HG03460 (cell line): ENCODE measurements at regions not wholly inside any gene's neighbourhood (a gene's known extent, or its start where the extent isn't known, plus 50 kb on each side); places are given as distances from the start of the nearest gene placed in this dataset.
"Not testable (repeated sequence)": the region's sequence is repeated elsewhere in the genome, so short reads cannot be mapped to it uniquely, and the experiment has no call there.

ENCODE experiments used
- ATAC-seq: cut with Tn5 transposase; IDR thresholded peaks from one replicate; pipeline ENCODE4 v1.9.1; 2021; ENCODE audit not compliant: unreplicated experiment

- ATAC-seq: no peak
Observed at GRCh38 chr2:118577202-118577601, 270.2 kb downstream of the EN1 start.

GRCh38 chr2:118576109-118576855, 271.2 kb downstream of the EN1 start:
- no peak for ATAC-seq

GRCh38 chr2:118572380-118572779, 275.1 kb downstream of the EN1 start:
- ATAC-seq: not testable (repeated sequence)

- no peak for ATAC-seq
Observed at GRCh38 chr2:118569876-118570535, 277.4 kb downstream of the EN1 start.

GRCh38 chr2:118568700-118569099, 278.7 kb downstream of the EN1 start:
- ATAC-seq: no peak

- no peak for ATAC-seq
Observed at GRCh38 chr2:118565786-118566540, 281.5 kb downstream of the EN1 start.

GRCh38 chr2:118565301-118565700, 282.1 kb downstream of the EN1 start:
- no peak for ATAC-seq

- ATAC-seq: no peak
Observed at GRCh38 chr2:118562144-118562543, 285.3 kb downstream of the EN1 start.

GRCh38 chr2:118558846-118559245, 288.6 kb downstream of the EN1 start:
- ATAC-seq: no peak

GRCh38 chr2:118557791-118558190, 289.7 kb downstream of the EN1 start:
- no peak for ATAC-seq

GRCh38 chr2:118557016-118557415, 290.4 kb downstream of the EN1 start:
- ATAC-seq: no peak

GRCh38 chr2:118554616-118555015, 292.8 kb downstream of the EN1 start:
- ATAC-seq: no peak

- ATAC-seq: no peak
Observed at GRCh38 chr2:118549503-118549902, 297.9 kb downstream of the EN1 start.

- no peak for ATAC-seq
Observed at GRCh38 chr2:118548880-118549488, 298.5 kb downstream of the EN1 start.

- no peak for ATAC-seq
Observed at GRCh38 chr2:118539290-118539689, 308.2 kb downstream of the EN1 start.

- ATAC-seq: no peak
Observed at GRCh38 chr2:118536306-118536705, 311.1 kb downstream of the EN1 start.

- ATAC-seq: no peak
Observed at GRCh38 chr2:118535818-118536212, 311.6 kb downstream of the EN1 start.

- ATAC-seq: no peak
Observed at GRCh38 chr2:118535171-118535817, 312.2 kb downstream of the EN1 start.

GRCh38 chr2:118530976-118531375, 316.5 kb downstream of the EN1 start:
- ATAC-seq: no peak

- ATAC-seq: no peak
Observed at GRCh38 chr2:118529908-118530599, 317.4 kb downstream of the EN1 start.
